ENCODE measurements at regions not wholly inside any gene's neighbourhood (a gene's known extent, or its start where the extent isn't known, plus 50 kb on each side); places are given as distances from the start of the nearest gene placed in this dataset.
A peak's percentile ranks its signal among the peaks of the same experiment; 100 is the strongest.

DNA sequence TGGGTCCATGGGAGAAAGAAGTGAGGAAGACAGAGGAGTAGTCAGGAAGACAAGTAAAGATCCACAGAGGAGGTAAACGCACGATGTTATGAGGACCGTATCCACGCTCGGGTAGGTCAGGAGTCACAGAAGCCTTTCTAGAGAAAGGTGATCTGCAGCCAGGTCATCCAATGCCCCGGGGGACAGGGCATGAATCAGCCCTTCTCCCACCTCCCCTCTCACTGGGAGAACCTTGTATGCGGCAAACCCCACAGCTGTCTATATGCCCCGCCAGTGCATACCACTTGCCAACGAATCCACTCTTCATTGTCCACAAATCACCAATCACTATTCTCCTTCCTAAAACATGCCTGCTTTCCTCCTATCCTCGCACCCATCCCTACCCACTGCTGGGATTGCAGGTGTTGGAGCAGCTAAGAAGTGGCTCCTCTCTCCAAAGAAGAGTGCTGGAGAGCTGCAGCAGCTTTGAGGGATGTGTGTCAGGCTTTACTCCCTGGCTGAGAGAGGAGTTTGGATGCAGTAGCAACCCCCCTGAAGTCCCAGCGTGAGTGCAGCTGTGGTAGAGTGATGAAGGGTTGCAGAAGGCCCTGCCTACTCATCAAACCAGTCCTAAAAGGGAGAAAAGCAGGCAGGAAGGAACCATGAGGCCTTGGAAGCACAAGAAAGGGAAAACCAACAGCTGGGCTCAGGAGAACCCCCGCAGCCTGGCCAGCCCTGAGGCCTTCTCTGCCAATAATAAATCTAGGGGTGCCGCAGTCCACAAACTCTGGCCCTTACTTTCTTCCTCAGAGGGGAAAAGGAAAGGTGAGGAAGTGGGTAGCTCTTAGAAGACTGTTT is 102.2 kb upstream of the GADD45A start:
- Histone ChIP-seq H4K91ac (ENCODE audit: insufficient read length, low read depth, low read length) (no peak overlapping the region), H3K9ac (ENCODE audit: extremely low read depth, insufficient read length, low read length) (no peak overlapping the region), H4K5ac (ENCODE audit: insufficient read length, low read depth, low read length) (no peak overlapping the region), H2BK120ac (ENCODE audit: low read depth, low read length, poor library complexity, severe bottlenecking) (no peak overlapping the region), H4K20me1 (ENCODE audit: control insufficient read depth, insufficient read depth, insufficient read length) (no peaks in the 10 kb centered on the region), H3K79me2 (ENCODE audit: insufficient read depth, low read length) (no peaks in the 10 kb centered on the region), H3K4me2 (ENCODE audit: insufficient read depth, insufficient read length, low read length) (no peak overlapping the region), H3K18ac (ENCODE audit: insufficient read length, low read depth, low read length) (no peak overlapping the region), H4K8ac (replicated peaks; ENCODE audit: insufficient read length, low read depth, low read length) (no peak overlapping the region), H2BK20ac (ENCODE audit: low read depth, low read length, poor library complexity, severe bottlenecking) (no peak overlapping the region), H3K4ac (ENCODE audit: low read depth, low read length) (no peak overlapping the region), H3K4me1 (ENCODE audit: insufficient read depth, low read length) (no peaks in the 10 kb centered on the region), H3K27me3 (ENCODE audit: insufficient read depth, low read length) (no peaks in the 10 kb centered on the region), H2BK12ac (ENCODE audit: insufficient read length, low read depth, low read length) (no peak overlapping the region), H3K27ac (ENCODE audit: insufficient read length, low read depth, low read length) (no peak overlapping the region), H3K56ac (ENCODE audit: insufficient read length, low read depth, low read length) (no peak overlapping the region), H3K79me1 (ENCODE audit: insufficient read depth, low read depth, low read length, poor library complexity, severe bottlenecking) (no peaks in the 10 kb centered on the region), H2BK5ac (ENCODE audit: insufficient read length, low read length) (no peak overlapping the region), H3K23ac (ENCODE audit: insufficient read length, low read depth, low read length) (no peak overlapping the region), H2AK5ac (ENCODE audit: insufficient read length, low read length) (no peak overlapping the region), H3K14ac (ENCODE audit: insufficient read depth, low read length) (no peak overlapping the region), H3K9me3 (ENCODE audit: control insufficient read depth, low read depth, low read length) (no peaks in the 10 kb centered on the region), H2BK15ac (ENCODE audit: low read depth, low read length) (no peak overlapping the region), H3K23me2 (ENCODE audit: insufficient read length, low read depth, low read length, poor library complexity, severe bottlenecking) (no peaks in the 10 kb centered on the region), H2AFZ (ENCODE audit: low read length) (no peak overlapping the region), H3T11ph (ENCODE audit: low read length) (no peak overlapping the region)
- Mint-ChIP-seq H3K36me3 (ENCODE audit: insufficient read depth in 1 of 3, low read depth in 3 of 3) (no peaks in the 10 kb centered on the region; a peak in 1 of 7 replicates), H3K27me3 (ENCODE audit: low read depth) (no peaks in the 10 kb centered on the region), H3K4me3 (no peak overlapping the region), H3K27ac (peak overlapping the region in 1 of 3 experiments; percentile 20; a peak in 1 of 7 replicates), H3K4me1 (peaks cover 3 to 13% of the 10 kb centered on the region in 2 experiments; a peak in 3 of 4 replicates), H3K9me3 (no peaks in the 10 kb centered on the region)
- WGBS (ENCODE audit: extremely low coverage, insufficient read length, low lambda C conversion rate): no CpG with 5 or more reads among the region's 13 CpGs
- TF ChIP-seq, protein P1, sequence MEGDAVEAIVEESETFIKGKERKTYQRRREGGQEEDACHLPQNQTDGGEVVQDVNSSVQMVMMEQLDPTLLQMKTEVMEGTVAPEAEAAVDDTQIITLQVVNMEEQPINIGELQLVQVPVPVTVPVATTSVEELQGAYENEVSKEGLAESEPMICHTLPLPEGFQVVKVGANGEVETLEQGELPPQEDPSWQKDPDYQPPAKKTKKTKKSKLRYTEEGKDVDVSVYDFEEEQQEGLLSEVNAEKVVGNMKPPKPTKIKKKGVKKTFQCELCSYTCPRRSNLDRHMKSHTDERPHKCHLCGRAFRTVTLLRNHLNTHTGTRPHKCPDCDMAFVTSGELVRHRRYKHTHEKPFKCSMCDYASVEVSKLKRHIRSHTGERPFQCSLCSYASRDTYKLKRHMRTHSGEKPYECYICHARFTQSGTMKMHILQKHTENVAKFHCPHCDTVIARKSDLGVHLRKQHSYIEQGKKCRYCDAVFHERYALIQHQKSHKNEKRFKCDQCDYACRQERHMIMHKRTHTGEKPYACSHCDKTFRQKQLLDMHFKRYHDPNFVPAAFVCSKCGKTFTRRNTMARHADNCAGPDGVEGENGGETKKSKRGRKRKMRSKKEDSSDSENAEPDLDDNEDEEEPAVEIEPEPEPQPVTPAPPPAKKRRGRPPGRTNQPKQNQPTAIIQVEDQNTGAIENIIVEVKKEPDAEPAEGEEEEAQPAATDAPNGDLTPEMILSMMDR (conservative IDR thresholded peaks at IDR 0.05): no peak
- DNase-seq: no peak

All from H9 (cell line).